HL-60 (cell line): ENCODE measurements at regions not wholly inside any gene's neighbourhood (a gene's known extent, or its start where the extent isn't known, plus 50 kb on each side); places are given as distances from the start of the nearest gene placed in this dataset.

Experiments used
- CTCF ChIP-seq: IDR thresholded peaks from one replicate; pipeline ENCODE4 v1.5.1; 2011; ENCODE audit warnings: low read length, control low read depth, inconsistent platforms; ENCODE audit not compliant: insufficient read depth
- POLR2AphosphoS5 ChIP-seq: IDR thresholded peaks from 2 replicates; pipeline ENCODE4 v1.6.1; 2012; ENCODE audit warnings: low read depth
- SPI1 ChIP-seq: IDR thresholded peaks from 2 replicates; pipeline ENCODE4 v1.6.1; 2012; ENCODE audit warnings: low read depth, mild to moderate bottlenecking, borderline replicate concordance

GRCh38 chr1:170481000-170481399 lies 51.0 kb upstream of the GORAB start:
- no peak for TF ChIP-seq CTCF
- no peak for TF ChIP-seq POLR2AphosphoS5
- TF ChIP-seq SPI1: no peak
